Choroid plexus epithelial cell (primary cell): ENCODE measurements at regions not wholly inside any gene's neighbourhood (a gene's known extent, or its start where the extent isn't known, plus 50 kb on each side); places are given as distances from the start of the nearest gene placed in this dataset.

Experiments
- DNase-seq: peaks from one replicate; pipeline ENCODE4 v3.0.0-alpha.2; 2010; ENCODE audit warnings: low read depth
- H3K4me3 ChIP-seq: 2 replicates; pipeline ENCODE4 v1.5.1; 2011; ENCODE audit warnings: low read depth, mild to moderate bottlenecking, control low read depth, low read length, moderate library complexity
- TF ChIP-seq, protein P1 (sequence below): conservative IDR thresholded peaks from 2 replicates; pipeline ENCODE4 v1.5.1; 2011; ENCODE audit warnings: low read depth, mild to moderate bottlenecking, control low read depth, inconsistent platforms, low read length, moderate library complexity

GRCh38 chr3:27935492-27935891 is 213.4 kb upstream of the EOMES start:
- no peak overlapping the region for H3K4me3 ChIP-seq
- TF ChIP-seq, protein P1, sequence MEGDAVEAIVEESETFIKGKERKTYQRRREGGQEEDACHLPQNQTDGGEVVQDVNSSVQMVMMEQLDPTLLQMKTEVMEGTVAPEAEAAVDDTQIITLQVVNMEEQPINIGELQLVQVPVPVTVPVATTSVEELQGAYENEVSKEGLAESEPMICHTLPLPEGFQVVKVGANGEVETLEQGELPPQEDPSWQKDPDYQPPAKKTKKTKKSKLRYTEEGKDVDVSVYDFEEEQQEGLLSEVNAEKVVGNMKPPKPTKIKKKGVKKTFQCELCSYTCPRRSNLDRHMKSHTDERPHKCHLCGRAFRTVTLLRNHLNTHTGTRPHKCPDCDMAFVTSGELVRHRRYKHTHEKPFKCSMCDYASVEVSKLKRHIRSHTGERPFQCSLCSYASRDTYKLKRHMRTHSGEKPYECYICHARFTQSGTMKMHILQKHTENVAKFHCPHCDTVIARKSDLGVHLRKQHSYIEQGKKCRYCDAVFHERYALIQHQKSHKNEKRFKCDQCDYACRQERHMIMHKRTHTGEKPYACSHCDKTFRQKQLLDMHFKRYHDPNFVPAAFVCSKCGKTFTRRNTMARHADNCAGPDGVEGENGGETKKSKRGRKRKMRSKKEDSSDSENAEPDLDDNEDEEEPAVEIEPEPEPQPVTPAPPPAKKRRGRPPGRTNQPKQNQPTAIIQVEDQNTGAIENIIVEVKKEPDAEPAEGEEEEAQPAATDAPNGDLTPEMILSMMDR, result no peak
- DNase-seq, result no peak

- DNase-seq, result peak; percentile 0
- TF ChIP-seq, protein P1, result no peak
- no peak overlapping the region for H3K4me3 ChIP-seq
These were observed 217.4 kb upstream of the EOMES start for GRCh38 chr3:27939521-27939920.

DNA sequence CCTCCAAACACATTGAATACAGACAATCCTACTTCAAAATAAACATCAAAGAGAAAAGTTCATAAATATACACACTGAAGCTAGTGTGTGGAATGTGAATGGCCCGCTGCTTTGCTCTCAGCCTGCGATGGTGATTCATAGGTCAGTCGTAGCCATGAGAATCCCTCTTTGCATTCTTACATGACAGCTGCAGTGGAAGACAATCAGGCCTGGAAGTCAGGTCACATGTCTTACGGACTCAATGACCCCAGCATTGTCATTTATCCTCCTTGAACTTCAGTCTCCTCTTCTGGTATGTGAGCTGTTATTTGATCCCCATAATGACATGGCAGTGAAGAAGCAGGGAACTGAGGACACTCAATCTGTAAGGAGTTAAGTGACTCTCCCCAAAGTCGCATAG is 217.8 kb upstream of the EOMES start:
- peak; percentile 60 for DNase-seq
- H3K4me3 ChIP-seq, result no peak overlapping the region
- TF ChIP-seq, protein P1, result no peak

DNA sequence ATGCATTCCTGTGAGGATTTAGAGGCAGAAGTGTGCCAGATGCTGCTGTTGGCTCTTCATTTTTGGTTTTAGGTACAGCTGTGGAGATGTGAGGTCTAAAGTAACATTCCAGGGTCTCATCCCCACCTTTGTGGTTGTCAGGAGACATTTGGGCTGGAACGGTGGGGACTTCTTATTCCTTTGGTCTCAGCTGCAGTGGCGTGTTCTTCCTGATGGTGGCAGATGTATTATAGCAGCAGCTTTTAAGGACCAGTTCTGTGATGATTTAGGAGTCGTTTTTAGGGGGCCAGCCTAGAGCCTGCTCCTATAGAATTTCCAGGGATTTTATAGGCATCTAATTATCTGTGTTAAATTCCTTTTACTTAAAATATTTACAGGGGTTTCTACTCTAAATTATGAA is 221.0 kb upstream of the EOMES start:
- DNase-seq, result peak; percentile 40
- TF ChIP-seq, protein P1, result peak; percentile 61
- H3K4me3 ChIP-seq, result no peak overlapping the region

DNA sequence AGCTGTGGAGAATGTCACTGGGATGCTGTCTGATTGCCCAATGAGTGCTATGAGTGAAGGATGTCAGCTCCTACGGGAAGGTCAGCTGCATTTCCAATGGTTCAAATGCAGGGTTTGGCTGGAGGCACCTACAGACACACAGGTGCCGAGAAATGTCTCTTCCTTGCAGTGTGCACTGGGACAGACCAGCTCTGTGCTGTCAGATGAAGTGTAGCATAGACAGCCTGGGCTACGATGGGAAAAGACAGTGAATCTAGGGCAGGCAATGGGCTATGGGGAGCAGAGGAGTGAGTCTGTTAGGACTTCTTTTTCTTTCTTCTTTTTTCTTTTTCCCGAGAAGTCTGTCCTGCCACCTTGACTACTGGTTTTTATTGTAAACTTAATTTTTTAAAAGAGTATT is 223.1 kb upstream of the EOMES start:
- no peak overlapping the region for H3K4me3 ChIP-seq
- DNase-seq, result no peak
- TF ChIP-seq, protein P1, result no peak

DNA sequence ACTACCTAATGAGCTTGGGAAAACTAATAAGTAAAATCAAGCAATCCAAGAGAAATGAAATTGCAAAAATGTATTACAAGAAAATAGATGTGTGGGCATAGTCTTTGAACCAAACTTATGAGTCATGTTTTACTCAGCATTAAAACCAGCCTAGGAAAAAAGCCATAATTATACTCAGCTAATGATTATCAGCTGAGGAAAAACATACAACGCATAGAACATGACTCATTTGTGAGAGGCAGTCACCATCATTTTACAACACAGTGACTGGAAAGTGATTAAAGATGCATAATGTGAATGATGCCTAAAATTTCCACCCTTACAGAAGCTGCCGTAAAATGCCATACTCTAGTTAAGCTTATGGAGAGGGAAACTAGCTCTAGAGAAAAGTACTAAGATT is 238.0 kb upstream of the EOMES start:
- TF ChIP-seq, protein P1, result no peak
- no peak overlapping the region for H3K4me3 ChIP-seq
- DNase-seq, result peak; percentile 0

DNA sequence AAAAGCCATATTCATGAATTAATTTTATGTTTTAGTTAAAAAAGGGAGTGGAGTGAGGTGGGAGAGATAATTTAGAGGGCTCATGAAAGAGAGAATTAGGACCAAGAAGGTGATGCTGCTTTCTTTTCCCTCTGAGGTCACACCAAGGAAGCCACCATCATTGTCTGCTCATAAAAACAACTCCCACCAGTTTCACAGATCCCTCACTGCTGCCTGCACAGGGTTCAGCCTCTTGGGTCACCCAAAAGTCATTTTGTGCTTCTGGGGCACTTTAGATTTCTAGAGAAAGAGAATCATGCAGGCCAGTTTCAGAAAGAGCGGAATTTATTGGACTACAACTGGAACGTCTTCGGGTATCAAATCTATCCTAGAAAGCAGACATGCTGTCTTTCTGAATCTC is 241.4 kb upstream of the EOMES start:
- DNase-seq, result no peak
- TF ChIP-seq, protein P1, result no peak
- H3K4me3 ChIP-seq, result no peak overlapping the region
